ENCODE measurements at regions not wholly inside any gene's neighbourhood (a gene's known extent, or its start where the extent isn't known, plus 50 kb on each side); places are given as distances from the start of the nearest gene placed in this dataset.

GRCh38 chr2:220531216-220531615, 903.8 kb downstream of the SLC4A3 start:
- DNase-seq: no peak
- H3K27ac ChIP-seq: no peak overlapping the region
- no peaks in the 10 kb centered on the region for H3K27me3 ChIP-seq
- WGBS, 2 donors: 67 to 76% methylated on average over 1 of the region's 1 CpG
- intact Hi-C loops (cut with DNase I): no loop called here
- H3K9me3 ChIP-seq: peaks cover 0 to 4% (median 0%) of the 10 kb centered on the region in 3 donors
- no peaks in the 10 kb centered on the region for H3K36me3 ChIP-seq
- TF ChIP-seq, protein P1, sequence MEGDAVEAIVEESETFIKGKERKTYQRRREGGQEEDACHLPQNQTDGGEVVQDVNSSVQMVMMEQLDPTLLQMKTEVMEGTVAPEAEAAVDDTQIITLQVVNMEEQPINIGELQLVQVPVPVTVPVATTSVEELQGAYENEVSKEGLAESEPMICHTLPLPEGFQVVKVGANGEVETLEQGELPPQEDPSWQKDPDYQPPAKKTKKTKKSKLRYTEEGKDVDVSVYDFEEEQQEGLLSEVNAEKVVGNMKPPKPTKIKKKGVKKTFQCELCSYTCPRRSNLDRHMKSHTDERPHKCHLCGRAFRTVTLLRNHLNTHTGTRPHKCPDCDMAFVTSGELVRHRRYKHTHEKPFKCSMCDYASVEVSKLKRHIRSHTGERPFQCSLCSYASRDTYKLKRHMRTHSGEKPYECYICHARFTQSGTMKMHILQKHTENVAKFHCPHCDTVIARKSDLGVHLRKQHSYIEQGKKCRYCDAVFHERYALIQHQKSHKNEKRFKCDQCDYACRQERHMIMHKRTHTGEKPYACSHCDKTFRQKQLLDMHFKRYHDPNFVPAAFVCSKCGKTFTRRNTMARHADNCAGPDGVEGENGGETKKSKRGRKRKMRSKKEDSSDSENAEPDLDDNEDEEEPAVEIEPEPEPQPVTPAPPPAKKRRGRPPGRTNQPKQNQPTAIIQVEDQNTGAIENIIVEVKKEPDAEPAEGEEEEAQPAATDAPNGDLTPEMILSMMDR (IDR thresholded peaks at IDR 0.05): no peak
- no peak for TF ChIP-seq POLR2A (IDR thresholded peaks at IDR 0.05)
- peaks cover 0 to 29% (median 0%) of the 10 kb centered on the region in 3 donors for H3K4me1 ChIP-seq
- no peak overlapping the region for H3K4me3 ChIP-seq

GRCh38 chr2:220533485-220533884, 906.1 kb downstream of the SLC4A3 start:
- H3K36me3 ChIP-seq: no peaks in the 10 kb centered on the region
- H3K4me3 ChIP-seq: no peak overlapping the region
- no peak overlapping the region for H3K27ac ChIP-seq
- peaks cover 0 to 16% (median 0%) of the 10 kb centered on the region in 3 donors for H3K4me1 ChIP-seq
- TF ChIP-seq POLR2A (IDR thresholded peaks at IDR 0.05): no peak
- TF ChIP-seq, protein P1 (IDR thresholded peaks at IDR 0.05): peak in 4 of 6 experiments; percentile 11 to 71 (median 34)
- 49 to 73% methylated on average over 2 of the region's 2 CpGs for WGBS, 2 donors
- H3K27me3 ChIP-seq: no peaks in the 10 kb centered on the region
- intact Hi-C loops (cut with DNase I): no loop called here
- no peak for DNase-seq
- H3K9me3 ChIP-seq: peaks cover 0 to 4% (median 0%) of the 10 kb centered on the region in 3 donors

DNA sequence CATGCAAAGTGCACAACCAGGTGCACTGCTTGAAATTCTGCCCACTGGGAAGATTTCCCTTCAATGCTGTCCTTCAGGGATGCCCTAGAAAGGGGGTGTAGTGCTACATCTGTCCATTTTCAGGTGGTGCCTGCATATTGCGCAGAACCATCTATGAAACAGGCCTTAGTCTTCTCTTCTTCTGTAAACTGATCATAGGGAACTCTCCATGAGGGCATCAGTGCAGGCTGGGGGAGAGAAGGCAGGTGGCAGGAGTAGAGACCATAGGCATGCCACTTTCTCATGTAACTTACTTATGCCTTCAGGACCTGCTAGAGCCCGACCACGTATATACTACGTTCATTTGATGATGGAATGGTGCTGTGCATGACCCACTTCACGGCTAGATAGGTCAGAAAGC, 912.1 kb downstream of the SLC4A3 start:
- no peak for DNase-seq
- Histone ChIP-seq H3K27me3 (no peaks in the 10 kb centered on the region), H3K36me3 (no peaks in the 10 kb centered on the region), H3K4me1 (peaks cover 0 to 7% (median 0%) of the 10 kb centered on the region in 3 donors), H3K4me3 (no peak overlapping the region), H3K9me3 (peaks cover 0 to 4% (median 0%) of the 10 kb centered on the region in 3 donors), H3K27ac (no peak overlapping the region)
- WGBS, 2 donors: 72 to 87% methylated on average over 5 of the region's 5 CpGs
- intact Hi-C loops (cut with DNase I): no loop called here
- TF ChIP-seq POLR2A (IDR thresholded peaks at IDR 0.05): no peak
- TF ChIP-seq, protein P1 (IDR thresholded peaks at IDR 0.05): no peak

GRCh38 chr2:220544049-220544448, 916.6 kb downstream of the SLC4A3 start:
- WGBS, 2 donors: 71 to 83% methylated on average over 1 of the region's 1 CpG
- no peak for TF ChIP-seq POLR2A (IDR thresholded peaks at IDR 0.05)
- TF ChIP-seq, protein P1 (IDR thresholded peaks at IDR 0.05): no peak
- intact Hi-C loops (cut with DNase I): no loop called here

DNA sequence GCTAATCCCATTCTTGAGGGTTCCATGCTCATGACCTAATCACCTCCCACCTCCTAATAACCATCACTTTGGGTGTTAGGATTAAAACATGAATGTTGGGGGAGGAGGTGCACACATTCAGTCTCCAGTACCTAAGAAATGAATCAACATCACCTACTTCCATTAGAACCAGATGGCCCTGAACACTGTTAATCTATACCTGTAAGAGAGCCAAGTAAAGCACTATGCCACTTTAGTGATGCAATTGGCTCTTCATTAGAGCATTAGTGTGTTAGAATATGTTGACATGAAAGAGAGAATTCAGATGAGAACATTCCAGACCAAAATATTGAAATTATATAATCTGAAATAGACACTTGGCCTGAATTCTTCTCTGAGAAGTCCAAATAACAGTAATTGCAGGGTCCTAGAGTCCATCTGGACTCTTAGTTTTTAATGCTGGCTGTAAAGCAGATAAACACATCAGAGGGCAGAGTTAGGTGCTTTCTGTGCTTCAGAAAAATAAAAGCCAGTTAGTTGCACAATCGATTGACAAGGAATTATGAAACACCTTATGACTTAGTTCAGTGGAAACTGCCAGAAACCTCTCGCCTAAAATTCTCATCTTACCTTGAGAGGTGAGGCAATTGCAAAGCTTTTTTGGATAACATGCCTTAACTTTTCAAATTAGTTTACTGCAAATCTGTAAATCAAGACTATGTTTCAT, 923.7 kb downstream of the SLC4A3 start:
- Histone ChIP-seq H3K4me3 (no peak overlapping the region), H3K27ac (peak overlapping the region in 1 of 4 donors; percentile 30), H3K27me3 (no peaks in the 10 kb centered on the region), H3K4me1 (peaks cover 0 to 3% (median 0%) of the 10 kb centered on the region in 3 donors), H3K36me3 (no peaks in the 10 kb centered on the region), H3K9me3 (no peaks in the 10 kb centered on the region)
- DNase-seq: no peak
- WGBS, 2 donors: 38 to 45% methylated on average over 2 of the region's 2 CpGs
- TF ChIP-seq, protein P1 (IDR thresholded peaks at IDR 0.05): no peak
- TF ChIP-seq POLR2A (IDR thresholded peaks at IDR 0.05): no peak
- intact Hi-C loops (cut with DNase I): no loop called here

More at GRCh38 chr2:220544049-220544448, 916.6 kb downstream of the SLC4A3 start:
- Histone ChIP-seq H3K9me3 (no peaks in the 10 kb centered on the region), H3K36me3 (no peaks in the 10 kb centered on the region), H3K27me3 (no peaks in the 10 kb centered on the region), H3K4me1 (no peaks in the 10 kb centered on the region), H3K4me3 (no peak overlapping the region), H3K27ac (no peak overlapping the region)
- no peak for DNase-seq
